ENCODE measurements at regions not wholly inside any gene's neighbourhood (a gene's known extent, or its start where the extent isn't known, plus 50 kb on each side); places are given as distances from the start of the nearest gene placed in this dataset.
"Not testable (repeated sequence)": the region's sequence is repeated elsewhere in the genome, so short reads cannot be mapped to it uniquely, and the experiment has no call there.

DNA sequence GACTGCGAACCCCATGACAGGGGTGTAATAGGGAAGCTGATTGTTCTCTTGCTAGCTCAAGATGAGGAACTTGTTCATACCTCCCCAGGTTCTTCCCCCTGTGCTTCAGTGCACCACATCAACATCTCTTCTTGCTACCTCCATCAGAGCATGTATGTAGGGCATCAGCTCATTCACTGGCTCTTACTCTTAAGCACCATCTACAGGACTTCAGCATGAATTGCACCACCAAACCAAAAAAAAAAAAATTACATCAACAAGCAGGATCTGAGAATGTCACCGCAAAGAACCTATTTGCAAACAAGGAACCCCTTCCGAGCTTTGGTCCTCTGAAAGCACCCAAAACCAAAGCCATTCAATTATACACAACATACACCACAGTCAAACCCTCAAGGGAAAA lies 2226.5 kb upstream of the RAG2 start (continued):
- TF ChIP-seq HHEX (CRISPR knock-in tag; IDR thresholded peaks at IDR 0.05): no peak

DNA sequence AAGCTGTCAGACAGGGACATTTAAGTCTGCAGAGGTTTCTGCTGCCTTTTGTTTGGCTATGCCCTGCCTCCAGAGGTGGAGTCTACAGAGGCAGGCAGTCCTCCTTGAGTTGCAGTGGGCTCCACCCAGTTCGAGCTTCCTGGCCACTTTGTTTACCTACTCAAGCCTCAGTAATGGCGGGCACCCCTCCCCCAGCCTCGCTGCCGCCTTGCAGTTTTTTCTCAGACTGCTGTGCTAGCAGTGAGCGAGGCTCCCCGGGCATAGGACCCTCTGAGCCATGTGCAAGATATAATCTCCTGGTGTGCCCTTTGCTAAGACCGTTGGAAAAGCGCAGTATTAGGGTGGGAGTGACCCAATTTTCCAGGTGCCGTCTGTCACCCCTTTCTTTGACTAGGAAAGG lies 2223.8 kb upstream of the RAG2 start:
- H3K4me3 ChIP-seq (replicated peaks in 1 of 3; ENCODE audit: insufficient read depth in 1 of 3, low read depth in 2 of 3, low read length in 3 of 3); H4K20me1 ChIP-seq (ENCODE audit: insufficient read depth, low read length); POLR2A ChIA-PET; H3K36me3 ChIP-seq (replicated peaks in 1 of 2; ENCODE audit: control insufficient read depth in 1 of 2, insufficient read depth in 2 of 2, low read length in 2 of 2); DNase-seq (ENCODE audit: low spot score); ATAC-seq; H3K27ac ChIP-seq (ENCODE audit: extremely low read length, insufficient read depth, low read length); CTCF ChIA-PET (ENCODE audit: low intra/inter-chr PET ratio, low total read pairs); in situ Hi-C loops (cut with HindIII; ENCODE audit: extremely low pct_ligation_motif_present, low pct_unique_long_range_greater_than_20kb); H3K9ac ChIP-seq (ENCODE audit: insufficient read depth, low read depth, low read length); H2AFZ ChIP-seq (ENCODE audit: low read length); FAIRE-seq; H3K27me3 ChIP-seq (ENCODE audit: control insufficient read depth in 1 of 2, insufficient read depth in 2 of 2, low read length in 2 of 2); H3K79me2 ChIP-seq (ENCODE audit: insufficient read depth, low read length); H3K4me2 ChIP-seq (ENCODE audit: low read depth, low read length); BruUV-seq (replicated peaks); intact Hi-C loops (cut with micrococcal nuclease; ENCODE audit: unreplicated experiment); H3K4me1 ChIP-seq (ENCODE audit: insufficient read depth, low read length): not testable (repeated sequence)
- peaks cover 29% of the 10 kb centered on the region for H3K9me3 ChIP-seq (ENCODE audit: low read length)
- WGBS (ENCODE audit: low lambda C conversion rate): no CpG with 5 or more reads among the region's 9 CpGs

DNA sequence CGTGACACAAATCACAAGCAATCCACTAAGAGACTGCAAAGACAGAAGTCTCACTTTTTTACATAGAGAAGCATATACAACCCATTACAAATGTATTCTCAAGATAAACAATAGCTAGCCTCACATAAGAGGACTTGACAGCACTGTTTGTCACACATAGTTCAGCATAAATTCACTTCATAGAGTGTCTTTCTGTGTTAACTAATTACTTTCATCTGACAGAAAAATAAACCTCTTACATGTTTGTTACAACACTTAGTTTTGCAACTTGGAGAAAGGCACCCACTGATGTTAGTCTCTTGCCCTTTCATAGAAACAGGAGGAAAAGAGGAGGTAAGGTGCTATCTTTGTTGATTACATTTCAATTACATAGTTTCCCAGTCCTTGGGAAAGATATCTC lies 2221.9 kb upstream of the RAG2 start:
- POLR2A ChIA-PET: no interaction called here
- in situ Hi-C loops (cut with HindIII; ENCODE audit: extremely low pct_ligation_motif_present, low pct_unique_long_range_greater_than_20kb): no loop called here
- no TSS peak for BruUV-seq (replicated peaks)
- TF ChIP-seq KAT2B (IDR thresholded peaks at IDR 0.05; ENCODE audit: borderline replicate concordance, low read depth, low read length) (no peak), ZNF331 (CRISPR knock-in tag; IDR thresholded peaks at IDR 0.05) (no peak), CHD2 (IDR thresholded peaks at IDR 0.05; ENCODE audit: low read depth, low read length) (no peak), HDAC1 (CRISPR knock-in tag; IDR thresholded peaks at IDR 0.05) (no peak), SP140L (CRISPR knock-in tag; IDR thresholded peaks at IDR 0.05; ENCODE audit: borderline replicate concordance) (no peak), ZNF143 (CRISPR knock-in tag; IDR thresholded peaks at IDR 0.05) (no peak), ZNF253 (CRISPR knock-in tag; IDR thresholded peaks at IDR 0.05; ENCODE audit: borderline replicate concordance) (no peak), ZNF44 (CRISPR knock-in tag; IDR thresholded peaks at IDR 0.05) (no peak), KDM6A (CRISPR knock-in tag; IDR thresholded peaks at IDR 0.05; ENCODE audit: low read depth) (no peak)
- TF ChIP-seq, protein P1, sequence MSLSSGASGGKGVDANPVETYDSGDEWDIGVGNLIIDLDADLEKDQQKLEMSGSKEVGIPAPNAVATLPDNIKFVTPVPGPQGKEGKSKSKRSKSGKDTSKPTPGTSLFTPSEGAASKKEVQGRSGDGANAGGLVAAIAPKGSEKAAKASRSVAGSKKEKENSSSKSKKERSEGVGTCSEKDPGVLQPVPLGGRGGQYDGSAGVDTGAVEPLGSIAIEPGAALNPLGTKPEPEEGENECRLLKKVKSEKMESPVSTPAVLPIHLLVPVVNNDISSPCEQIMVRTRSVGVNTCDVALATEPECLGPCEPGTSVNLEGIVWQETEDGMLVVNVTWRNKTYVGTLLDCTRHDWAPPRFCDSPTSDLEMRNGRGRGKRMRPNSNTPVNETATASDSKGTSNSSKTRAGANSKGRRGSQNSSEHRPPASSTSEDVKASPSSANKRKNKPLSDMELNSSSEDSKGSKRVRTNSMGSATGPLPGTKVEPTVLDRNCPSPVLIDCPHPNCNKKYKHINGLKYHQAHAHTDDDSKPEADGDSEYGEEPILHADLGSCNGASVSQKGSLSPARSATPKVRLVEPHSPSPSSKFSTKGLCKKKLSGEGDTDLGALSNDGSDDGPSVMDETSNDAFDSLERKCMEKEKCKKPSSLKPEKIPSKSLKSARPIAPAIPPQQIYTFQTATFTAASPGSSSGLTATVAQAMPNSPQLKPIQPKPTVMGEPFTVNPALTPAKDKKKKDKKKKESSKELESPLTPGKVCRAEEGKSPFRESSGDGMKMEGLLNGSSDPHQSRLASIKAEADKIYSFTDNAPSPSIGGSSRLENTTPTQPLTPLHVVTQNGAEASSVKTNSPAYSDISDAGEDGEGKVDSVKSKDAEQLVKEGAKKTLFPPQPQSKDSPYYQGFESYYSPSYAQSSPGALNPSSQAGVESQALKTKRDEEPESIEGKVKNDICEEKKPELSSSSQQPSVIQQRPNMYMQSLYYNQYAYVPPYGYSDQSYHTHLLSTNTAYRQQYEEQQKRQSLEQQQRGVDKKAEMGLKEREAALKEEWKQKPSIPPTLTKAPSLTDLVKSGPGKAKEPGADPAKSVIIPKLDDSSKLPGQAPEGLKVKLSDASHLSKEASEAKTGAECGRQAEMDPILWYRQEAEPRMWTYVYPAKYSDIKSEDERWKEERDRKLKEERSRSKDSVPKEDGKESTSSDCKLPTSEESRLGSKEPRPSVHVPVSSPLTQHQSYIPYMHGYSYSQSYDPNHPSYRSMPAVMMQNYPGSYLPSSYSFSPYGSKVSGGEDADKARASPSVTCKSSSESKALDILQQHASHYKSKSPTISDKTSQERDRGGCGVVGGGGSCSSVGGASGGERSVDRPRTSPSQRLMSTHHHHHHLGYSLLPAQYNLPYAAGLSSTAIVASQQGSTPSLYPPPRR (CRISPR knock-in tag; IDR thresholded peaks at IDR 0.05; ENCODE audit: borderline replicate concordance): no peak
- TF ChIP-seq, protein P2, sequence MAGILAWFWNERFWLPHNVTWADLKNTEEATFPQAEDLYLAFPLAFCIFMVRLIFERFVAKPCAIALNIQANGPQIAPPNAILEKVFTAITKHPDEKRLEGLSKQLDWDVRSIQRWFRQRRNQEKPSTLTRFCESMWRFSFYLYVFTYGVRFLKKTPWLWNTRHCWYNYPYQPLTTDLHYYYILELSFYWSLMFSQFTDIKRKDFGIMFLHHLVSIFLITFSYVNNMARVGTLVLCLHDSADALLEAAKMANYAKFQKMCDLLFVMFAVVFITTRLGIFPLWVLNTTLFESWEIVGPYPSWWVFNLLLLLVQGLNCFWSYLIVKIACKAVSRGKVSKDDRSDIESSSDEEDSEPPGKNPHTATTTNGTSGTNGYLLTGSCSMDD (CRISPR knock-in tag; IDR thresholded peaks at IDR 0.05): no peak
- TF ChIP-seq, protein P3, sequence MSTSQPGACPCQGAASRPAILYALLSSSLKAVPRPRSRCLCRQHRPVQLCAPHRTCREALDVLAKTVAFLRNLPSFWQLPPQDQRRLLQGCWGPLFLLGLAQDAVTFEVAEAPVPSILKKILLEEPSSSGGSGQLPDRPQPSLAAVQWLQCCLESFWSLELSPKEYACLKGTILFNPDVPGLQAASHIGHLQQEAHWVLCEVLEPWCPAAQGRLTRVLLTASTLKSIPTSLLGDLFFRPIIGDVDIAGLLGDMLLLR (CRISPR knock-in tag; IDR thresholded peaks at IDR 0.05): no peak

More for the DNA sequence above, 2221.9 kb upstream of the RAG2 start:
- no peak overlapping the region for H3K9ac ChIP-seq (ENCODE audit: insufficient read depth, low read depth, low read length)
- H3K27me3 ChIP-seq (ENCODE audit: control insufficient read depth in 1 of 2, insufficient read depth in 2 of 2, low read length in 2 of 2): no peaks in the 10 kb centered on the region
- no peaks in the 10 kb centered on the region for H3K79me2 ChIP-seq (ENCODE audit: insufficient read depth, low read length)
- no peak overlapping the region for H3K27ac ChIP-seq (ENCODE audit: extremely low read length, insufficient read depth, low read length)
- no peak for DNase-seq (ENCODE audit: low spot score)
- no peak overlapping the region for H3K4me3 ChIP-seq (replicated peaks in 1 of 3; ENCODE audit: insufficient read depth in 1 of 3, low read depth in 2 of 3, low read length in 3 of 3)
- H3K36me3 ChIP-seq (replicated peaks in 1 of 2; ENCODE audit: control insufficient read depth in 1 of 2, insufficient read depth in 2 of 2, low read length in 2 of 2): no peaks in the 10 kb centered on the region
- no peaks in the 10 kb centered on the region for H4K20me1 ChIP-seq (ENCODE audit: insufficient read depth, low read length)
- H3K9me3 ChIP-seq (ENCODE audit: low read length): peaks cover 15% of the 10 kb centered on the region
- no peak overlapping the region for H3K4me2 ChIP-seq (ENCODE audit: low read depth, low read length)
- intact Hi-C loops (cut with micrococcal nuclease; ENCODE audit: unreplicated experiment): no loop called here
- WGBS (ENCODE audit: low lambda C conversion rate): 0% methylated on average over 1 of the region's 1 CpG
- H3K4me1 ChIP-seq (ENCODE audit: insufficient read depth, low read length): no peaks in the 10 kb centered on the region
- CTCF ChIA-PET (ENCODE audit: low intra/inter-chr PET ratio, low total read pairs): no interaction called here
- FAIRE-seq: no peak
- ATAC-seq: no peak
- H2AFZ ChIP-seq (ENCODE audit: low read length): no peak overlapping the region

Data from HepG2 (cell line).